ENCODE measurements at regions not wholly inside any gene's neighbourhood (a gene's known extent, or its start where the extent isn't known, plus 50 kb on each side); places are given as distances from the start of the nearest gene placed in this dataset.

- H3K9me3 ChIP-seq (ENCODE audit: control insufficient read depth in 5 of 5, low read length in 5 of 5): no peaks in the 10 kb centered on the region
- peaks cover 0 to 6% (median 5%) of the 10 kb centered on the region in 5 donors for H3K4me1 ChIP-seq (ENCODE audit: control insufficient read depth in 5 of 5, insufficient read depth in 5 of 5, low read length in 5 of 5)
- H3K9ac ChIP-seq (ENCODE audit: low read length in 5 of 5): no peak overlapping the region
- H3K27ac ChIP-seq (ENCODE audit: low read depth, low read length): no peak overlapping the region
- no peak overlapping the region for H3K4me3 ChIP-seq (ENCODE audit: low read depth in 1 of 5, low read length in 5 of 5)
- H3K27me3 ChIP-seq (ENCODE audit: control insufficient read depth in 5 of 5, insufficient read depth in 4 of 5, low read length in 5 of 5): peaks cover 0 to 3% (median 0%) of the 10 kb centered on the region in 5 donors
- no peaks in the 10 kb centered on the region for H3K36me3 ChIP-seq (ENCODE audit: control insufficient read depth in 5 of 5, insufficient read depth in 5 of 5, low read length in 5 of 5)
These were observed 78.7 kb upstream of the KCNMB2 start for GRCh38 chr3:178457511-178457910.

DNA sequence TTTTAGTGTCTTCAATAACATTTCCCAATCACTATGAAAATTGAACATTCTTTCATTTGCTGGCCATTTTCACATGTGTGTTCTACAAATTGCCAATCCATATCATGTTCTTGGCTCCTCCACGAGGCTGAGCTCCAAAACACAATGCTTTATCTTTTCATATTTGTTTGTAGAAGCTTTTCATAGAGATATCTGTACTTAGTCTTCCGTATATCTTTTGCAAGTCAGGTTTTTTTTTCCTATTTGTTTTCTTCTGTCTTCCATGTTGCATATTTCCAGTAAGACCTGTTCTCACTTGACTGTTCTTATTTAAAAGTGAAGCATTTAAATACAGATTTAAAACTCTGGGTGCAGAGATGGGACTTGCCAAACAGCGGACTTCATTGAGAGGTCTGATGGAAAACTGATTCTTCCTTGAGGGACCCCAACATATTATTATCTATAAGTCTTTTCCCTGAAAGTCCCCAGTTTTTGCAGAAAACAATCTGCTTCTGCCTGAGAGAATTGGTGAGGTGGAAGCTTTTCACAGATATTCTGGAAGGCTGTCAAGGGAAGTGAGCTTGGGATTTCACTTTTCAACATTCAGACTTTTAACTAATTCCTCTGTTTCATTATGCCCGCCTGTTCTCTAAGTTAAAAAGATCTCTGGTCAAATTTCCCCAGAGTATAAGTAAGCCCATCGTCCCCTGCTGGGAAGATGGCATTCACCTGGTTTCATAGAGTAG is 77.8 kb upstream of the KCNMB2 start:
- H3K4me1 ChIP-seq (ENCODE audit: control insufficient read depth in 5 of 5, insufficient read depth in 5 of 5, low read length in 5 of 5): peaks cover 0 to 6% (median 5%) of the 10 kb centered on the region in 5 donors
- H3K4me3 ChIP-seq (ENCODE audit: low read depth in 1 of 5, low read length in 5 of 5): no peak overlapping the region
- no peaks in the 10 kb centered on the region for H3K36me3 ChIP-seq (ENCODE audit: control insufficient read depth in 5 of 5, insufficient read depth in 5 of 5, low read length in 5 of 5)
- no peak overlapping the region for H3K27ac ChIP-seq (ENCODE audit: low read depth, low read length)
- no peaks in the 10 kb centered on the region for H3K9me3 ChIP-seq (ENCODE audit: control insufficient read depth in 5 of 5, low read length in 5 of 5)
- peaks cover 0 to 3% (median 0%) of the 10 kb centered on the region in 5 donors for H3K27me3 ChIP-seq (ENCODE audit: control insufficient read depth in 5 of 5, insufficient read depth in 4 of 5, low read length in 5 of 5)
- no peak overlapping the region for H3K9ac ChIP-seq (ENCODE audit: low read length in 5 of 5)

DNA sequence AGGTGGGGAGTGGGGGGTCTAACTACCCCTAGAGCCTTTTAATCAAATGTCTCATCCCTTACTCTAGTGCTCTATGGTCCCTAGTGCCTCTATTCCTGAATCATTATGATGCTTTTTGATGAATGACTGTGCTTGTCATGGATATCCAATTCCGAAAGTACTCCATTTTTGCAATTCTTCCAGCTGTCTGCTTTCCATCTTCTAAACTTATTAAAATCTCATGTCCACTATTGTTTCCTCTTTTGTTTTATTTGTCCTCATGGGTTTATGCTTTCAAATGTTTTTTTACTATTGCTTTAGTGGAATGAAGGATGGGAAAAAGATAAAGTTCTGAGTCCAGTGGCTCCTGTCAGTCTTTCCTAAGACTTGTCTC is 77.2 kb upstream of the KCNMB2 start:
- peaks cover 0 to 6% (median 5%) of the 10 kb centered on the region in 5 donors for H3K4me1 ChIP-seq (ENCODE audit: control insufficient read depth in 5 of 5, insufficient read depth in 5 of 5, low read length in 5 of 5)
- H3K27me3 ChIP-seq (ENCODE audit: control insufficient read depth in 5 of 5, insufficient read depth in 4 of 5, low read length in 5 of 5): peaks cover 0 to 3% (median 0%) of the 10 kb centered on the region in 5 donors
- H3K27ac ChIP-seq (ENCODE audit: low read depth, low read length): no peak overlapping the region
- H3K4me3 ChIP-seq (ENCODE audit: low read depth in 1 of 5, low read length in 5 of 5): no peak overlapping the region
- no peak overlapping the region for H3K9ac ChIP-seq (ENCODE audit: low read length in 5 of 5)
- no peaks in the 10 kb centered on the region for H3K36me3 ChIP-seq (ENCODE audit: control insufficient read depth in 5 of 5, insufficient read depth in 5 of 5, low read length in 5 of 5)
- H3K9me3 ChIP-seq (ENCODE audit: control insufficient read depth in 5 of 5, low read length in 5 of 5): no peaks in the 10 kb centered on the region

DNA sequence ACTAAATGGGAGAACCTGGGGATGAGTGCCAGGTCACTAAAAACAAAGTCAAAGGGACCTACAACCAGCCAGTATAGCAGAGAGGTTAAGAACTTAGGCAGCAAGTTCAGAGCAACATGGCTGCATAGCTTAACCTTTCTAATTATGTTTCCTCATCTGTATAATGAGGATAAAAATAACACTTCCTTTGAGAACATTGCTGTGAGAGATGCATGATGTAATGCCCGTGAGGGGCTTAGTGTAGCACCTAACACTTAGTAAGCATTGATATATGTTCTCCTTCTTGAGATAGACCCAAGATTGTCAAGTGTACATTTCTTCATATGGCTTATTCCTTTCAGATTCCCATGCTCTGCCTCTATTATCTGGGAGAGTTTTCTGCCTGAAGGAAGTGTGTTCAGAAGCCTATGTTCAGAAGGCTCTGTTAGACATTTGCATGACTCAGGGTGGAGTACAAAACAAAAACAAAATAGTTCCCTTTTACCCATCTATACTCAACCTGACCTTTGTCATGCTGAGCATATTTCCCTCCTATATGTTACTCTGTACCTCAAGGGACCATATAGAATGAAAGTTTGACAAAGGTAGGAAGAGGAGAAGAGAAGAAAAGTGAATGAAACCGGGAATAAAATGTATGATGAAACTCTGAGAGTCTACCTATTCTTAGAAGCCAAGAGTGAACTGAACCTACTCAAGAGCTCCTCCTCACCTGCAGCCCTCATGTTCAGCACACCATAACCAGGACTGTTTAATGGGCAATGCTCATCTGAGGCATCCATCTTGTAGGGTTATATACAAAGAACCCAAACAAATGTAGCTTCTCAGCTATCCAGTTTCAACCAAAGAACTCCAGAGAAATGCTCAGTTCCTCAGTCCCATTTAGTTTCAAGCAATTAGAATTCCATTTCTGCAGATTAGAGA is 70.7 kb upstream of the KCNMB2 start:
- H3K4me1 ChIP-seq (ENCODE audit: control insufficient read depth in 5 of 5, insufficient read depth in 5 of 5, low read length in 5 of 5): no peaks in the 10 kb centered on the region
- no peak overlapping the region for H3K4me3 ChIP-seq (ENCODE audit: low read depth in 1 of 5, low read length in 5 of 5)
- H3K36me3 ChIP-seq (ENCODE audit: control insufficient read depth in 5 of 5, insufficient read depth in 5 of 5, low read length in 5 of 5): no peaks in the 10 kb centered on the region
- H3K9ac ChIP-seq (ENCODE audit: low read length in 5 of 5): no peak overlapping the region
- no peaks in the 10 kb centered on the region for H3K27me3 ChIP-seq (ENCODE audit: control insufficient read depth in 5 of 5, insufficient read depth in 4 of 5, low read length in 5 of 5)
- H3K27ac ChIP-seq (ENCODE audit: low read depth, low read length): no peak overlapping the region
- no peaks in the 10 kb centered on the region for H3K9me3 ChIP-seq (ENCODE audit: control insufficient read depth in 5 of 5, low read length in 5 of 5)

DNA sequence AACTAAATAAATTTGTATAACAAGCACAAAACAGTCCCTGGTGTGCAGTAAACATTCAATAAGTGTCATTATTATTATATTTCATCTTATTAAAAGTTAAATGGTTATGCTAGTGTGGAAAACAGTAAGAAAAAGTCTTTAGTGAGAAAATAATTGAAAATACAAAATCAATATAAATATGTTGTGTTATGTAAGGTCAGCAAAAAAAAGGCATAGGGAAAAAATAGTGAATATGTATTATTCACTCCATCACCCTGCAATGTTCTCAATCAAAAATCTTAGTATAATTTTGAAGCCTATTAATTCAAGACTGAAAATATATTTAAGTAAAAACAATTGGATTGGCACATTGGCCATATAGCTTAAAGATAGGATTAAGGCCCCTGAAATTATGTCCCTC is 63.3 kb upstream of the KCNMB2 start:
- no peaks in the 10 kb centered on the region for H3K36me3 ChIP-seq (ENCODE audit: control insufficient read depth in 5 of 5, insufficient read depth in 5 of 5, low read length in 5 of 5)
- H3K27ac ChIP-seq (ENCODE audit: low read depth, low read length): no peak overlapping the region
- no peak overlapping the region for H3K4me3 ChIP-seq (ENCODE audit: low read depth in 1 of 5, low read length in 5 of 5)
- no peaks in the 10 kb centered on the region for H3K9me3 ChIP-seq (ENCODE audit: control insufficient read depth in 5 of 5, low read length in 5 of 5)
- no peaks in the 10 kb centered on the region for H3K4me1 ChIP-seq (ENCODE audit: control insufficient read depth in 5 of 5, insufficient read depth in 5 of 5, low read length in 5 of 5)
- H3K9ac ChIP-seq (ENCODE audit: low read length in 5 of 5): no peak overlapping the region
- no peaks in the 10 kb centered on the region for H3K27me3 ChIP-seq (ENCODE audit: control insufficient read depth in 5 of 5, insufficient read depth in 4 of 5, low read length in 5 of 5)

DNA sequence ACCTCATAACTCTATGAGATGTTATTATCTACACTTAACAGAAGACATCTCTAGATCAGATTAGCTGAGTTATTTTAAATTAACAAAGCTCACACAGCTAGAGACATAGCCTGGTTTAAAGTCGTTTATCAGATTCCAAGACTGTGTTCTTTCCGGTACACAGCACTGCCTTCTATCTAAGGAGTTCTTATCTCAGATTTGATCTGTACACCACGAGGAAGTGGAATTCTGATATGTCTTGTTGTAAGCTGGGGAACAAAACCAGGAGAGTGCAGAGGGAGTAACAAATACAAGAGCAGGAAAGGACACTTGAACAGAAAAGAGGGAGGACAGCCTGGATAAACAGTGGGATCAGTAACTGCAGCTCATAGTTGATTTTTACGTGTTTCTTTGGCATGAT is 61.7 kb upstream of the KCNMB2 start:
- Histone ChIP-seq H3K4me3 (ENCODE audit: low read depth in 1 of 5, low read length in 5 of 5) (no peak overlapping the region), H3K36me3 (ENCODE audit: control insufficient read depth in 5 of 5, insufficient read depth in 5 of 5, low read length in 5 of 5) (no peaks in the 10 kb centered on the region), H3K9ac (ENCODE audit: low read length in 5 of 5) (no peak overlapping the region), H3K27me3 (ENCODE audit: control insufficient read depth in 5 of 5, insufficient read depth in 4 of 5, low read length in 5 of 5) (no peaks in the 10 kb centered on the region), H3K27ac (ENCODE audit: low read depth, low read length) (no peak overlapping the region), H3K4me1 (ENCODE audit: control insufficient read depth in 5 of 5, insufficient read depth in 5 of 5, low read length in 5 of 5) (no peaks in the 10 kb centered on the region), H3K9me3 (ENCODE audit: control insufficient read depth in 5 of 5, low read length in 5 of 5) (no peaks in the 10 kb centered on the region)

- Histone ChIP-seq H3K9ac (ENCODE audit: low read length in 5 of 5) (no peak overlapping the region), H3K36me3 (ENCODE audit: control insufficient read depth in 5 of 5, insufficient read depth in 5 of 5, low read length in 5 of 5) (no peaks in the 10 kb centered on the region), H3K27ac (ENCODE audit: low read depth, low read length) (no peak overlapping the region), H3K4me1 (ENCODE audit: control insufficient read depth in 5 of 5, insufficient read depth in 5 of 5, low read length in 5 of 5) (no peaks in the 10 kb centered on the region), H3K4me3 (ENCODE audit: low read depth in 1 of 5, low read length in 5 of 5) (no peak overlapping the region), H3K27me3 (ENCODE audit: control insufficient read depth in 5 of 5, insufficient read depth in 4 of 5, low read length in 5 of 5) (no peaks in the 10 kb centered on the region), H3K9me3 (ENCODE audit: control insufficient read depth in 5 of 5, low read length in 5 of 5) (no peaks in the 10 kb centered on the region)
These were observed 61.2 kb upstream of the KCNMB2 start for GRCh38 chr3:178475062-178475461.

DNA sequence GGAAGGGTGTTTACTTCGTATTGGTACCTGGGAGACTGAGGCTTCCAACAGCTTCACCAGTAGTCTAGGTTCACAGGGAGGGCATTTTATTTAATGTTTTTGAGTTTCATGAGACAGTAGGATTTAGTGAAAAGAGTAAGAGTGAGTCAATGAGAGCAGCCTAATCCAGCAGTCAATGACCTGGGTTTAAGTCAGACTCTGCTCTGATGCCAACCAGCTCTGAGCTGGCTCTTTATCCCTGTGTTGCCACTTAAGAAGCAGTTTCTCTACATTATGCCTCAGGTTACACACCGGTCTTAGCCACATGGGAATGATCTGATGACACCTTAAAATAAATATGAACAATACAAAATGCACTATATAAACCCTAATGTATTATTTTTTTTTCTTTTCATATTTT is 59.4 kb upstream of the KCNMB2 start:
- Histone ChIP-seq H3K9me3 (ENCODE audit: control insufficient read depth in 5 of 5, low read length in 5 of 5) (no peaks in the 10 kb centered on the region), H3K27me3 (ENCODE audit: control insufficient read depth in 5 of 5, insufficient read depth in 4 of 5, low read length in 5 of 5) (no peaks in the 10 kb centered on the region), H3K36me3 (ENCODE audit: control insufficient read depth in 5 of 5, insufficient read depth in 5 of 5, low read length in 5 of 5) (no peaks in the 10 kb centered on the region), H3K9ac (ENCODE audit: low read length in 5 of 5) (no peak overlapping the region), H3K4me3 (ENCODE audit: low read depth in 1 of 5, low read length in 5 of 5) (no peak overlapping the region), H3K27ac (ENCODE audit: low read depth, low read length) (no peak overlapping the region), H3K4me1 (ENCODE audit: control insufficient read depth in 5 of 5, insufficient read depth in 5 of 5, low read length in 5 of 5) (no peaks in the 10 kb centered on the region)

DNA sequence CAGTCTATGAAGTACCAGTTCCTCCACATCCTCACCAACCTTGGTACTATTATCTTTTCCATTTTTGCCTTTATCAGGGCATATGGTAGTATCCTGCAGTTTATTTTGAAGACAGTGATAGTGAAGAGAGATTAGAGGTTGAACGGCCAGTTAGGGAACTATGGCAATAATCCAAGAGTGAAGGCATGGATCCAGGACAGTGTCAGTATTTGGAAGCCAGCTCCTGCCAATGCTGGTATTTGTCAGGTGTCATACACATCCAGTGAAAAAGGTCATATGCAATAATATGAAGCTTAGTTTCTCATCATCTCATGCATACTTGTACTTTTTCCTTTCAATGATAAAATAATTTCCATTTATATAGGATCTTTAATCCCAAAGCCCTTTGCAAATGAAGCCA is 56.8 kb upstream of the KCNMB2 start:
- Histone ChIP-seq H3K36me3 (ENCODE audit: control insufficient read depth in 5 of 5, insufficient read depth in 5 of 5, low read length in 5 of 5) (no peaks in the 10 kb centered on the region), H3K9ac (ENCODE audit: low read length in 5 of 5) (no peak overlapping the region), H3K27ac (ENCODE audit: low read depth, low read length) (no peak overlapping the region), H3K4me1 (ENCODE audit: control insufficient read depth in 5 of 5, insufficient read depth in 5 of 5, low read length in 5 of 5) (no peaks in the 10 kb centered on the region), H3K4me3 (ENCODE audit: low read depth in 1 of 5, low read length in 5 of 5) (no peak overlapping the region), H3K27me3 (ENCODE audit: control insufficient read depth in 5 of 5, insufficient read depth in 4 of 5, low read length in 5 of 5) (no peaks in the 10 kb centered on the region), H3K9me3 (ENCODE audit: control insufficient read depth in 5 of 5, low read length in 5 of 5) (no peaks in the 10 kb centered on the region)

DNA sequence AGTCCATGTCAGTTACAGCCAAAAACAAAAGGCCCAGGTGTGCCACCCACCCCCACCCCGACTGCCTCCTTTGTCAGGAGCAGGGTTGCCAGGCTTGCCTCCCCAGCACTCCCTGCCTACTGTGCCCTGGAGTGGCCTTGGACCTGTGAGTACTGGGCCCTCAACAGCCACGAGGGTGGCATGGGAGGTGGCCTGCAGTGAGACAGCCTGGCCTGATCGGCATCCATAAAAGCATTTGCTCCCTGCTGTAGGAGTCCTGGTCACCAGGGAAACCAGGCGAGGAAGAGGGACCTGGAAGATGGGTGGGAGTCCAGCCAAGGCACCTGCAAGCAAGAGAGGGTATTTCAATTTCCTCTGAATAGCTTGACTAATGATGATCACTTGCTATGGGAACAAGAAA is 56.4 kb upstream of the KCNMB2 start:
- Histone ChIP-seq H3K27ac (ENCODE audit: low read depth, low read length) (no peak overlapping the region), H3K27me3 (ENCODE audit: control insufficient read depth in 5 of 5, insufficient read depth in 4 of 5, low read length in 5 of 5) (no peaks in the 10 kb centered on the region), H3K4me3 (ENCODE audit: low read depth in 1 of 5, low read length in 5 of 5) (no peak overlapping the region), H3K4me1 (ENCODE audit: control insufficient read depth in 5 of 5, insufficient read depth in 5 of 5, low read length in 5 of 5) (no peaks in the 10 kb centered on the region), H3K9ac (ENCODE audit: low read length in 5 of 5) (no peak overlapping the region), H3K9me3 (ENCODE audit: control insufficient read depth in 5 of 5, low read length in 5 of 5) (no peaks in the 10 kb centered on the region), H3K36me3 (ENCODE audit: control insufficient read depth in 5 of 5, insufficient read depth in 5 of 5, low read length in 5 of 5) (no peaks in the 10 kb centered on the region)
